Keratinocyte (primary cell): ENCODE measurements at regions not wholly inside any gene's neighbourhood (a gene's known extent, or its start where the extent isn't known, plus 50 kb on each side); places are given as distances from the start of the nearest gene placed in this dataset.

Experiments
- EZH2 ChIP-seq: IDR thresholded peaks from one replicate; pipeline ENCODE4 v1.6.1; 2012; ENCODE audit warnings: inconsistent platforms, mild to moderate bottlenecking, low read length, moderate library complexity
- TF ChIP-seq, protein P1 (sequence below), 3 experiments: IDR thresholded peaks in 1 of 3; conservative IDR thresholded peaks in 1 of 3; optimal IDR thresholded peaks in 1 of 3; 2 replicates in 2 of 3; 3 replicates in 1 of 3; pipeline versions ENCODE3 to v1.5.1; 2011; ENCODE audit warnings: low read length in 3 of 3, mild to moderate bottlenecking in 3 of 3, moderate library complexity in 2 of 3, control low read depth in 1 of 3, inconsistent platforms in 1 of 3; ENCODE audit not compliant: insufficient read depth in 2 of 3; ENCODE audit errors: extremely low read depth in 1 of 3

DNA sequence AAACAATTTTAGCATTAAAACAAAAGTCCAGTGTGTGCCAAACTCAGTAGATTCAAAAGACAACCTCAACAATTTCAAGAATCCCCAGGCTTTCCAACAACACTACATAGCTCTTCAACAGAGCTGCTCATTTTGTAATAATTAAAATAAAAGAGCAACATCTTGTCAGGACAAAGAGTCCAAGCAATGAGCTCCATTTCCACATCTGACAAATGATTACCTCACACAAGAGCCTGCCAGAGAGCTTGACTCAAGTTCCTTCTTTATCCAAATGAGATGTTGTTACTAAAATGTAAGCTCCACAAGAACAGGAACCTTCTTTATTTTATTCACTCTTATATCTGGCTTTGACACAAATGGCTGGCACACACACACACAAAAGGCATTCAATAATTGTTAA is 449.8 kb downstream of the HACE1 start:
- TF ChIP-seq, protein P1, sequence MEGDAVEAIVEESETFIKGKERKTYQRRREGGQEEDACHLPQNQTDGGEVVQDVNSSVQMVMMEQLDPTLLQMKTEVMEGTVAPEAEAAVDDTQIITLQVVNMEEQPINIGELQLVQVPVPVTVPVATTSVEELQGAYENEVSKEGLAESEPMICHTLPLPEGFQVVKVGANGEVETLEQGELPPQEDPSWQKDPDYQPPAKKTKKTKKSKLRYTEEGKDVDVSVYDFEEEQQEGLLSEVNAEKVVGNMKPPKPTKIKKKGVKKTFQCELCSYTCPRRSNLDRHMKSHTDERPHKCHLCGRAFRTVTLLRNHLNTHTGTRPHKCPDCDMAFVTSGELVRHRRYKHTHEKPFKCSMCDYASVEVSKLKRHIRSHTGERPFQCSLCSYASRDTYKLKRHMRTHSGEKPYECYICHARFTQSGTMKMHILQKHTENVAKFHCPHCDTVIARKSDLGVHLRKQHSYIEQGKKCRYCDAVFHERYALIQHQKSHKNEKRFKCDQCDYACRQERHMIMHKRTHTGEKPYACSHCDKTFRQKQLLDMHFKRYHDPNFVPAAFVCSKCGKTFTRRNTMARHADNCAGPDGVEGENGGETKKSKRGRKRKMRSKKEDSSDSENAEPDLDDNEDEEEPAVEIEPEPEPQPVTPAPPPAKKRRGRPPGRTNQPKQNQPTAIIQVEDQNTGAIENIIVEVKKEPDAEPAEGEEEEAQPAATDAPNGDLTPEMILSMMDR (optimal IDR thresholded peaks at IDR 0.05 in 1 of 3, IDR thresholded peaks at IDR 0.05 in 1 of 3, conservative IDR thresholded peaks at IDR 0.05 in 1 of 3; ENCODE audit: extremely low read depth in 1 of 3, insufficient read depth in 2 of 3, low read length in 3 of 3), result no peak
- no peak for TF ChIP-seq EZH2
